ENCODE measurements at regions not wholly inside any gene's neighbourhood (a gene's known extent, or its start where the extent isn't known, plus 50 kb on each side); places are given as distances from the start of the nearest gene placed in this dataset.

GRCh38 chr2:43018179-43019024 is 208.0 kb downstream of the ZFP36L2 start:
- no peaks in the 10 kb centered on the region for H3K36me3 ChIP-seq (ENCODE audit: control insufficient read depth in 2 of 2, insufficient read depth in 2 of 2, low read length in 1 of 2)
- H3K9me3 ChIP-seq (replicated peaks; ENCODE audit: control insufficient read depth, insufficient read depth, low read length): no peaks in the 10 kb centered on the region; the same call in 1 of the 3 replicates
- H2AFZ ChIP-seq (ENCODE audit: control insufficient read depth, low read depth, low read length): no peak overlapping the region
- ChIA-PET CTCF (interaction anchor here (0.6 to 1.1 kb wide), 2 partner anchors 46 to 211 kb away, joined by 3 to 4 read pairs; no protein-coding TSS in a partner anchor), SMC1A (ENCODE audit: uncharacterized antibody, unreplicated experiment) (interaction anchor here (1.3 to 1.5 kb wide), 2 partner anchors 14 to 467 kb away, joined by 4 to 7 read pairs; no protein-coding TSS in a partner anchor), POLR2A (no interaction called here), RAD21 (ENCODE audit: unreplicated experiment) (no interaction called here)
- H3K27ac ChIP-seq (ENCODE audit: control insufficient read depth, insufficient read depth): no peak overlapping the region
- no peak overlapping the region for H3K4me3 ChIP-seq
- BruUV-seq (replicated peaks): no TSS peak
- in situ Hi-C loops (cut with MboI): no loop called here
- ATAC-seq: no peak
- TF ChIP-seq TARDBP (IDR thresholded peaks at IDR 0.05; ENCODE audit: borderline replicate concordance) (no peak), NRF1 (conservative IDR thresholded peaks at IDR 0.05; ENCODE audit: low read depth, low read length) (no peak), NFYA (IDR thresholded peaks at IDR 0.05; ENCODE audit: borderline replicate concordance, low read depth, low read length) (no peak), ZNF592 (IDR thresholded peaks at IDR 0.05) (no peak), SMARCA5 (IDR thresholded peaks at IDR 0.05) (no peak), EZH2 (IDR thresholded peaks at IDR 0.05; ENCODE audit: borderline replicate concordance, control insufficient read depth, low read depth, low read length) (no peak)
- FAIRE-seq: no peak
- H4K20me1 ChIP-seq (ENCODE audit: control insufficient read depth, insufficient read depth): no peaks in the 10 kb centered on the region
- WGBS (ENCODE audit: insufficient coverage, insufficient replicate concordance, low lambda C conversion rate, missing lambda C conversion rate): 42% methylated on average over 11 of the region's 11 CpGs
- H3K4me1 ChIP-seq (ENCODE audit: control insufficient read depth, insufficient read depth, low read length): no peaks in the 10 kb centered on the region
- H3K79me2 ChIP-seq (ENCODE audit: control insufficient read depth, insufficient read depth, low read length): no peaks in the 10 kb centered on the region
- no peak overlapping the region for H3K9ac ChIP-seq (ENCODE audit: control insufficient read depth, insufficient read depth, low read length)
- H3K4me2 ChIP-seq (ENCODE audit: control insufficient read depth, insufficient read depth): no peak overlapping the region
- DNase-seq (ENCODE audit: low read depth, low spot score): no peak
- no peaks in the 10 kb centered on the region for H3K27me3 ChIP-seq (replicated peaks in 1 of 2; ENCODE audit: control insufficient read depth in 2 of 2, insufficient read depth in 2 of 2, low read length in 1 of 2)
- intact Hi-C loops (cut with micrococcal nuclease; ENCODE audit: unreplicated experiment): no loop called here
